ENCODE measurements at regions not wholly inside any gene's neighbourhood (a gene's known extent, or its start where the extent isn't known, plus 50 kb on each side); places are given as distances from the start of the nearest gene placed in this dataset.

- Histone ChIP-seq H3K27me3 (ENCODE audit: control insufficient read depth, insufficient read depth, low read length) (no peaks in the 10 kb centered on the region), H3K9ac (ENCODE audit: low read depth, low read length) (no peak overlapping the region), H3K4ac (ENCODE audit: low read depth, low read length) (no peak overlapping the region), H2AFZ (replicated peaks; ENCODE audit: low read length, poor library complexity) (no peak overlapping the region), H3K4me1 (ENCODE audit: control insufficient read depth, insufficient read depth, low read length) (no peaks in the 10 kb centered on the region), H3K56ac (ENCODE audit: extremely low read depth, insufficient read depth, low read length) (no peak overlapping the region), H3K18ac (ENCODE audit: low read depth, low read length) (no peak overlapping the region), H2BK20ac (ENCODE audit: low read depth, low read length) (no peak overlapping the region), H3K79me1 (ENCODE audit: low read depth in 1 of 2, low read length in 2 of 2) (no peaks in the 10 kb centered on the region), H3K4me2 (ENCODE audit: low read depth, low read length) (no peak overlapping the region), H3K14ac (replicated peaks; ENCODE audit: low read depth, low read length) (no peak overlapping the region), H4K20me1 (ENCODE audit: insufficient read depth, low read length) (no peaks in the 10 kb centered on the region), H2BK5ac (ENCODE audit: low read depth, low read length, poor library complexity, severe bottlenecking) (no peak overlapping the region), H2AK5ac (ENCODE audit: low read depth, low read length) (no peak overlapping the region), H2BK15ac (ENCODE audit: low read depth, low read length) (no peak overlapping the region), H3K23ac (ENCODE audit: low read depth, low read length) (no peak overlapping the region), H4K8ac (ENCODE audit: low read depth in 2 of 2, low read length in 2 of 2) (no peak overlapping the region), H3K4me3 (ENCODE audit: insufficient read depth, low read depth, low read length) (no peak overlapping the region), H3K9me3 (ENCODE audit: control insufficient read depth, insufficient read depth, low read length) (no peaks in the 10 kb centered on the region), H4K91ac (ENCODE audit: insufficient read depth, low read depth, low read length) (no peak overlapping the region), H2BK120ac (ENCODE audit: low read depth, low read length) (no peak overlapping the region), H3K36me3 (ENCODE audit: control insufficient read depth, insufficient read depth, low read length) (no peaks in the 10 kb centered on the region), H3K9me1 (ENCODE audit: insufficient read depth, low read length) (no peaks in the 10 kb centered on the region), H4K5ac (ENCODE audit: low read depth, low read length) (no peak overlapping the region), H3K27ac (ENCODE audit: insufficient read depth, low read length) (no peak overlapping the region), H2AK9ac (replicated peaks; ENCODE audit: low read depth, low read length, poor library complexity) (no peak overlapping the region)
- DNase-seq = no peak
- in situ Hi-C loops (cut with MboI; ENCODE audit: low sequenced_read_pairs) = no loop called here
- POLR2A ChIA-PET (ENCODE audit: unreplicated experiment) = no interaction called here
- no CpG with 5 or more reads among the region's 2 CpGs for WGBS, 2 experiments (ENCODE audit: extremely low coverage in 2 of 2, insufficient read length in 1 of 2)
- CTCF ChIA-PET = interaction anchor here (1.2 kb wide), 1 partner anchor 1030 kb away, joined by 3 read pairs; no protein-coding TSS in a partner anchor
- no peak for ATAC-seq (ENCODE audit: low read depth)
- BruUV-seq (replicated peaks) = no TSS peak
- intact Hi-C loops (cut with micrococcal nuclease) = no loop called here
- TF ChIP-seq MAZ (IDR thresholded peaks at IDR 0.05; ENCODE audit: borderline replicate concordance, low read depth, low read length) (no peak), ELK1 (IDR thresholded peaks at IDR 0.05; ENCODE audit: borderline replicate concordance, low read depth, low read length) (no peak), FOS (IDR thresholded peaks at IDR 0.05; ENCODE audit: low read depth, low read length) (no peak), RCOR1 (IDR thresholded peaks at IDR 0.05; ENCODE audit: insufficient replicate concordance, low read length) (no peak), CHD1 (IDR thresholded peaks at IDR 0.05; ENCODE audit: low read depth, low read length) (no peak), SMC3 (IDR thresholded peaks at IDR 0.05; ENCODE audit: low read depth, low read length) (no peak), MXI1 (IDR thresholded peaks at IDR 0.05; ENCODE audit: borderline replicate concordance, low read depth, low read length) (no peak), CEBPB (IDR thresholded peaks at IDR 0.05; ENCODE audit: low read depth, low read length) (no peak)
- TF ChIP-seq, protein P1, sequence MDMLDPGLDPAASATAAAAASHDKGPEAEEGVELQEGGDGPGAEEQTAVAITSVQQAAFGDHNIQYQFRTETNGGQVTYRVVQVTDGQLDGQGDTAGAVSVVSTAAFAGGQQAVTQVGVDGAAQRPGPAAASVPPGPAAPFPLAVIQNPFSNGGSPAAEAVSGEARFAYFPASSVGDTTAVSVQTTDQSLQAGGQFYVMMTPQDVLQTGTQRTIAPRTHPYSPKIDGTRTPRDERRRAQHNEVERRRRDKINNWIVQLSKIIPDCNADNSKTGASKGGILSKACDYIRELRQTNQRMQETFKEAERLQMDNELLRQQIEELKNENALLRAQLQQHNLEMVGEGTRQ (IDR thresholded peaks at IDR 0.05; ENCODE audit: low read depth, low read length) = no peak
- TF ChIP-seq, protein P2, sequence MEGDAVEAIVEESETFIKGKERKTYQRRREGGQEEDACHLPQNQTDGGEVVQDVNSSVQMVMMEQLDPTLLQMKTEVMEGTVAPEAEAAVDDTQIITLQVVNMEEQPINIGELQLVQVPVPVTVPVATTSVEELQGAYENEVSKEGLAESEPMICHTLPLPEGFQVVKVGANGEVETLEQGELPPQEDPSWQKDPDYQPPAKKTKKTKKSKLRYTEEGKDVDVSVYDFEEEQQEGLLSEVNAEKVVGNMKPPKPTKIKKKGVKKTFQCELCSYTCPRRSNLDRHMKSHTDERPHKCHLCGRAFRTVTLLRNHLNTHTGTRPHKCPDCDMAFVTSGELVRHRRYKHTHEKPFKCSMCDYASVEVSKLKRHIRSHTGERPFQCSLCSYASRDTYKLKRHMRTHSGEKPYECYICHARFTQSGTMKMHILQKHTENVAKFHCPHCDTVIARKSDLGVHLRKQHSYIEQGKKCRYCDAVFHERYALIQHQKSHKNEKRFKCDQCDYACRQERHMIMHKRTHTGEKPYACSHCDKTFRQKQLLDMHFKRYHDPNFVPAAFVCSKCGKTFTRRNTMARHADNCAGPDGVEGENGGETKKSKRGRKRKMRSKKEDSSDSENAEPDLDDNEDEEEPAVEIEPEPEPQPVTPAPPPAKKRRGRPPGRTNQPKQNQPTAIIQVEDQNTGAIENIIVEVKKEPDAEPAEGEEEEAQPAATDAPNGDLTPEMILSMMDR (conservative IDR thresholded peaks at IDR 0.05; ENCODE audit: low read depth, low read length) = no peak
- dilution Hi-C loops (cut with HindIII; ENCODE audit: low sequenced_read_pairs, unreplicated experiment) = no loop called here
Observed at GRCh38 chr14:38432186-38432585, 176.3 kb upstream of the CLEC14A start.
